SK-N-SH (cell line): ENCODE measurements at regions not wholly inside any gene's neighbourhood (a gene's known extent, or its start where the extent isn't known, plus 50 kb on each side); places are given as distances from the start of the nearest gene placed in this dataset.

Experiments used
- CTCF ChIA-PET: fragments of 300-600, 350-600 bp; formaldehyde crosslinking; extraction: SDS; loops from one replicate; lab custom pipeline; 2021; lab: Yijun Ruan, JAX
- POLR2A ChIA-PET: fragments of 350-600 bp; sonication (Branson Sonifier 250); formaldehyde crosslinking; extraction: SDS; loops from one replicate; lab custom pipeline; 2020; ENCODE audit warnings: antibody characterized with exemption, inconsistent platforms; lab: Yijun Ruan, JAX
- DNase-seq: peaks from one replicate; pipeline ENCODE4 v3.0.0; 2012
- H2AFZ ChIP-seq: fragments of 200-600 bp; sonication (generic); 2 replicates; pipeline ENCODE4 v1.8.1; 2016; ENCODE audit warnings: antibody characterized with exemption, mild to moderate bottlenecking, low read depth
- H3F3A ChIP-seq: fragments of 200-600 bp; sonication (generic); replicated peaks from 2 replicates; pipeline ENCODE3; 2016; ENCODE audit warnings: antibody characterized with exemption, mild to moderate bottlenecking; ENCODE audit not compliant: insufficient read depth
- H3K27ac ChIP-seq, 2 experiments: fragments of 200-500 bp in 1 of 2; fragments of 200-600 bp in 1 of 2; sonication (Bioruptor generic) in 1 of 2; sonication (generic), shearing (Covaris generic) in 1 of 2; 2 replicates each; pipeline versions ENCODE4 v1.5.1 to v1.6.1; 2014 to 2016; ENCODE audit warnings: low read depth in 2 of 2, inconsistent platforms in 1 of 2, low read length in 1 of 2, mild to moderate bottlenecking in 1 of 2, mixed read lengths in 1 of 2
- H3K27me3 ChIP-seq: fragments of 200-600 bp; sonication (generic), shearing (Covaris generic); 2 replicates; pipeline ENCODE4 v1.6.1; 2016; ENCODE audit warnings: mixed run types; ENCODE audit not compliant: insufficient read depth
- H3K36me3 ChIP-seq, 2 experiments: fragments of 200-500 bp in 1 of 2; fragments of 200-600 bp in 1 of 2; sonication (Bioruptor generic) in 1 of 2; sonication (generic) in 1 of 2; replicated peaks in 1 of 2; 2 replicates each; pipeline versions ENCODE3 to v1.5.1; 2014 to 2016; ENCODE audit warnings: low read length in 1 of 2, mild to moderate bottlenecking in 1 of 2; ENCODE audit not compliant: insufficient read depth in 2 of 2, control insufficient read depth in 1 of 2
- H3K4me1 ChIP-seq, 2 experiments: fragments of 200-500 bp in 1 of 2; fragments of 200-600 bp in 1 of 2; sonication (Bioruptor generic) in 1 of 2; sonication (generic), shearing (Covaris generic) in 1 of 2; 2 replicates each; pipeline versions ENCODE4 v1.5.1 to v1.6.1; 2014 to 2016; ENCODE audit warnings: low read depth in 1 of 2, low read length in 1 of 2, mixed run types in 1 of 2; ENCODE audit not compliant: insufficient read depth in 2 of 2, control insufficient read depth in 1 of 2
- H3K4me2 ChIP-seq: fragments of 200-600 bp; sonication (generic), shearing (Covaris generic); 2 replicates; pipeline ENCODE4 v1.6.1; 2017; ENCODE audit warnings: mixed run types
- H3K4me3 ChIP-seq, 2 experiments: fragments of 200-500 bp in 1 of 2; fragments of 200-600 bp in 1 of 2; sonication (Bioruptor generic) in 1 of 2; sonication (generic), shearing (Covaris generic) in 1 of 2; 2 replicates each; pipeline versions ENCODE4 v1.5.1 to v1.8.1; 2014 to 2016; ENCODE audit warnings: low read depth in 2 of 2, inconsistent platforms in 1 of 2, low read length in 1 of 2, mild to moderate bottlenecking in 1 of 2, mixed read lengths in 1 of 2, moderate library complexity in 1 of 2
- H3K79me2 ChIP-seq: fragments of 200-600 bp; sonication (generic); 2 replicates; pipeline ENCODE4 v1.8.1; 2017; ENCODE audit warnings: mild to moderate bottlenecking; ENCODE audit not compliant: insufficient read depth
- H3K9ac ChIP-seq: fragments of 200-600 bp; sonication (generic); 2 replicates; pipeline ENCODE4 v1.6.1; 2017; ENCODE audit warnings: mixed run types
- H3K9me2 ChIP-seq: fragments of 200-600 bp; sonication (generic); 2 replicates; pipeline ENCODE4 v1.6.1; 2017; ENCODE audit warnings: mixed run types
- H3K9me3 ChIP-seq: fragments of 200-600 bp; sonication (generic); 2 replicates; pipeline ENCODE4 v1.6.1; 2017; ENCODE audit warnings: mixed run types, mild to moderate bottlenecking, moderate library complexity
- H4K20me1 ChIP-seq: fragments of 200-600 bp; sonication (generic); 2 replicates; pipeline ENCODE4 v1.6.1; 2017; ENCODE audit warnings: mild to moderate bottlenecking, mixed run types; ENCODE audit not compliant: insufficient read depth
- CHD2 ChIP-seq: fragments of 150-350 bp; IDR thresholded peaks from 2 replicates; pipeline ENCODE4 v1.6.1; 2018; ENCODE audit warnings: low read length; ENCODE audit not compliant: partially characterized antibody
- ELF1 ChIP-seq: IDR thresholded peaks from 2 replicates; pipeline ENCODE4 v1.4.0; 2012
- EP300 ChIP-seq, 2 experiments: IDR thresholded peaks; 2 replicates each; pipeline versions ENCODE4 v1.4.0 to v1.6.1; 2012; ENCODE audit warnings: borderline replicate concordance in 1 of 2, low read depth in 1 of 2, low read length in 1 of 2
- EZH2phosphoT487 ChIP-seq: fragments of 200-600 bp; sonication (generic); IDR thresholded peaks from 2 replicates; pipeline ENCODE4 v1.6.1; 2017; ENCODE audit warnings: low read depth, mixed run types, mild to moderate bottlenecking, antibody characterized with exemption, moderate library complexity, borderline replicate concordance
- FOSL2 ChIP-seq: IDR thresholded peaks from 2 replicates; pipeline ENCODE4 v1.4.0; 2012; ENCODE audit warnings: low read depth, mild to moderate bottlenecking, moderate library complexity, borderline replicate concordance
- FOXJ3 ChIP-seq: sonication (generic); formaldehyde crosslinking; IDR thresholded peaks from 2 replicates; pipeline ENCODE4 v1.5.1; 2020; ENCODE audit warnings: mild to moderate bottlenecking, missing genetic modification reagents
- FOXM1 ChIP-seq: IDR thresholded peaks from 2 replicates; pipeline ENCODE4 v1.4.0; 2012; ENCODE audit warnings: low read depth, mild to moderate bottlenecking
- GABPA ChIP-seq: IDR thresholded peaks from 2 replicates; pipeline ENCODE4 v1.4.0; 2012; ENCODE audit warnings: low read depth, mild to moderate bottlenecking
- GATA2 ChIP-seq: sonication (generic); formaldehyde crosslinking; IDR thresholded peaks from 2 replicates; pipeline ENCODE4 v1.5.0; 2020; ENCODE audit warnings: mild to moderate bottlenecking, missing genetic modification reagents
- JUND ChIP-seq: IDR thresholded peaks from 2 replicates; pipeline ENCODE4 v1.4.0; 2012
- MEF2A ChIP-seq: IDR thresholded peaks from 2 replicates; pipeline ENCODE4 v1.4.0; 2012; ENCODE audit warnings: low read depth, borderline replicate concordance
- MXI1 ChIP-seq: IDR thresholded peaks from 2 replicates; pipeline ENCODE4 v1.6.1; 2012; ENCODE audit warnings: mild to moderate bottlenecking, low read depth, low read length, improper control_type of control experiment
- NFIC ChIP-seq: IDR thresholded peaks from 2 replicates; pipeline ENCODE4 v1.4.0; 2012; ENCODE audit warnings: borderline replicate concordance
- NRF1 ChIP-seq: IDR thresholded peaks from 2 replicates; pipeline ENCODE4 v1.6.1; 2012; ENCODE audit warnings: low read depth, mild to moderate bottlenecking, low read length
- RCOR1 ChIP-seq: fragments of 150-350 bp; IDR thresholded peaks from 2 replicates; pipeline ENCODE4 v1.6.1; 2017; ENCODE audit warnings: antibody characterized with exemption, low read length
- RXRA ChIP-seq: IDR thresholded peaks from 2 replicates; pipeline ENCODE4 v1.4.0; 2012; ENCODE audit warnings: low read depth, mild to moderate bottlenecking, borderline replicate concordance
- SIN3A ChIP-seq: IDR thresholded peaks from 2 replicates; pipeline ENCODE4 v1.6.1; 2012; ENCODE audit warnings: low read depth, mild to moderate bottlenecking, low read length, moderate library complexity, borderline replicate concordance
- SMC3 ChIP-seq: IDR thresholded peaks from 2 replicates; pipeline ENCODE4 v1.6.1; 2012; ENCODE audit warnings: low read depth, low read length, improper control_type of control experiment
- TAF1 ChIP-seq: IDR thresholded peaks from 2 replicates; pipeline ENCODE4 v1.6.1; 2012; ENCODE audit warnings: low read depth, mild to moderate bottlenecking, low read length, moderate library complexity, borderline replicate concordance
- TCF12 ChIP-seq: IDR thresholded peaks from 2 replicates; pipeline ENCODE4 v1.4.0; 2012
- WGBS: methylation state at CpG from one replicate; pipeline ENCODE4 v1.1.6; 2017; ENCODE audit warnings: low lambda C conversion rate; 5-methylcytosine and 5-hydroxymethylcytosine counted together
- TF ChIP-seq, protein P1 (sequence below): IDR thresholded peaks from 2 replicates; pipeline ENCODE4; 2012
- TF ChIP-seq, protein P2 (sequence below): fragments of 150-350 bp; IDR thresholded peaks from 2 replicates; pipeline ENCODE4 v1.6.1; 2016; ENCODE audit warnings: mild to moderate bottlenecking, low read depth, low read length
- TF ChIP-seq, protein P3 (sequence below): IDR thresholded peaks from 2 replicates; pipeline ENCODE4 v1.4.0; 2012; ENCODE audit warnings: low read depth, borderline replicate concordance
- TF ChIP-seq, protein P4 (sequence below): IDR thresholded peaks from 2 replicates; pipeline ENCODE4 v1.4.0; 2012; ENCODE audit warnings: low read depth, borderline replicate concordance

DNA sequence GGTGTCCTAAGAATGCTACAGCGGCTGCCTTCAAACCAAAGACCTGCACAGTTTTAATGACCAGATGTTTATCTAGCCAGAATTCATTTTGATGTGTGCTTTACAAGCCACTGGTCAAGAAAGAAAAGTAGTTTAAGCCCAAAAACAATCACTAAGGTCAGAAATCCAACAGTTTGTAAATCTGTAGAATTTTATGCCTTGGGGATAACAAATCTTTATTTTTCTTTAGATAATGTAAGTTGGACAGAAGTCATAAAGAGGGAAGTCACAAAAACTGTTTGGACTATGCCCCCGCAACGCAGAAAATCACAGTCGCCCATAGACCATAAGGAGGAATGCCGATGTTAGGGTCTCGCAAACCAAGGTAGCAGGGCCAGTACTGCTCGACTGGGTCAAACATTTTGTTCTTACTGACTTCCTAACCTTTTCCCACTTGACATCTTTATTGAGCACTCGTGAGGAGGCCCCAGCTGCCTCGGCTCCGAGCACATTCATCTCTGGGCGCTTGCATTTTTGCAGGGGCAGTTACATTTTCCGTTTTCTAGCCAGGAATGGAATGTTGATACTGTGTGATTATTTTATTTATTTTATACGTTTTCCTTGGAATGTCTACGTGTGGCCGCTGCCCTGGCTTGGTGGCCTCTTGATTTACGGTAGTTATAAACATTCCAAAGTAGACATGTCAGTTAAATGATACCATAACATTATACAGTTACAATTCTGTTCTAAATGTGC, 56.7 kb upstream of the APCDD1L start:
- H3K79me2 ChIP-seq = no peaks in the 10 kb centered on the region
- no peaks in the 10 kb centered on the region for H3K9me2 ChIP-seq
- H3K9ac ChIP-seq = no peak overlapping the region
- CTCF ChIA-PET = interaction anchor here (1.1 to 1.3 kb wide), 2 partner anchors 17 to 75 kb away, joined by 3 read pairs; no protein-coding TSS in a partner anchor
- no peak for TF ChIP-seq EZH2phosphoT487
- TF ChIP-seq JUND = no peak
- TF ChIP-seq, protein P1, sequence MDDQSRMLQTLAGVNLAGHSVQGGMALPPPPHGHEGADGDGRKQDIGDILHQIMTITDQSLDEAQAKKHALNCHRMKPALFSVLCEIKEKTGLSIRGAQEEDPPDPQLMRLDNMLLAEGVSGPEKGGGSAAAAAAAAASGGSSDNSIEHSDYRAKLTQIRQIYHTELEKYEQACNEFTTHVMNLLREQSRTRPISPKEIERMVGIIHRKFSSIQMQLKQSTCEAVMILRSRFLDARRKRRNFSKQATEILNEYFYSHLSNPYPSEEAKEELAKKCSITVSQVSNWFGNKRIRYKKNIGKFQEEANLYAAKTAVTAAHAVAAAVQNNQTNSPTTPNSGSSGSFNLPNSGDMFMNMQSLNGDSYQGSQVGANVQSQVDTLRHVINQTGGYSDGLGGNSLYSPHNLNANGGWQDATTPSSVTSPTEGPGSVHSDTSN = no peak
- TF ChIP-seq FOXM1 = no peak
- TF ChIP-seq RXRA = no peak
- TF ChIP-seq CHD2 = no peak
- TF ChIP-seq TAF1 = 0 out of 2 replicates have a peak, but pooled peaks have one; percentile 4
- TF ChIP-seq, protein P2, sequence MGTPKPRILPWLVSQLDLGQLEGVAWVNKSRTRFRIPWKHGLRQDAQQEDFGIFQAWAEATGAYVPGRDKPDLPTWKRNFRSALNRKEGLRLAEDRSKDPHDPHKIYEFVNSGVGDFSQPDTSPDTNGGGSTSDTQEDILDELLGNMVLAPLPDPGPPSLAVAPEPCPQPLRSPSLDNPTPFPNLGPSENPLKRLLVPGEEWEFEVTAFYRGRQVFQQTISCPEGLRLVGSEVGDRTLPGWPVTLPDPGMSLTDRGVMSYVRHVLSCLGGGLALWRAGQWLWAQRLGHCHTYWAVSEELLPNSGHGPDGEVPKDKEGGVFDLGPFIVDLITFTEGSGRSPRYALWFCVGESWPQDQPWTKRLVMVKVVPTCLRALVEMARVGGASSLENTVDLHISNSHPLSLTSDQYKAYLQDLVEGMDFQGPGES = no peak
- TF ChIP-seq RCOR1 = no peak
- no peak for TF ChIP-seq NFIC
- TF ChIP-seq GABPA = no peak
- TF ChIP-seq, protein P3, sequence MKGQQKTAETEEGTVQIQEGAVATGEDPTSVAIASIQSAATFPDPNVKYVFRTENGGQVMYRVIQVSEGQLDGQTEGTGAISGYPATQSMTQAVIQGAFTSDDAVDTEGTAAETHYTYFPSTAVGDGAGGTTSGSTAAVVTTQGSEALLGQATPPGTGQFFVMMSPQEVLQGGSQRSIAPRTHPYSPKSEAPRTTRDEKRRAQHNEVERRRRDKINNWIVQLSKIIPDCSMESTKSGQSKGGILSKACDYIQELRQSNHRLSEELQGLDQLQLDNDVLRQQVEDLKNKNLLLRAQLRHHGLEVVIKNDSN = no peak
- no peak for TF ChIP-seq NRF1
- no peak for TF ChIP-seq FOSL2
- TF ChIP-seq SIN3A = no peak
- TF ChIP-seq MXI1 = no peak
- TF ChIP-seq EP300 (IDR thresholded peaks at IDR 0.05; ENCODE audit: borderline replicate concordance in 1 of 2, low read depth in 1 of 2, low read length in 1 of 2) = peak in 1 of 2 experiments; percentile 36; a peak in 1 of 4 replicates
- TF ChIP-seq GATA2 (CRISPR knock-in tag) = peak; percentile 25; the same call in 1 of the 2 replicates
- TF ChIP-seq FOXJ3 (CRISPR knock-in tag) = no peak
- TF ChIP-seq MEF2A = no peak
- no peak for TF ChIP-seq TCF12
- TF ChIP-seq, protein P4, sequence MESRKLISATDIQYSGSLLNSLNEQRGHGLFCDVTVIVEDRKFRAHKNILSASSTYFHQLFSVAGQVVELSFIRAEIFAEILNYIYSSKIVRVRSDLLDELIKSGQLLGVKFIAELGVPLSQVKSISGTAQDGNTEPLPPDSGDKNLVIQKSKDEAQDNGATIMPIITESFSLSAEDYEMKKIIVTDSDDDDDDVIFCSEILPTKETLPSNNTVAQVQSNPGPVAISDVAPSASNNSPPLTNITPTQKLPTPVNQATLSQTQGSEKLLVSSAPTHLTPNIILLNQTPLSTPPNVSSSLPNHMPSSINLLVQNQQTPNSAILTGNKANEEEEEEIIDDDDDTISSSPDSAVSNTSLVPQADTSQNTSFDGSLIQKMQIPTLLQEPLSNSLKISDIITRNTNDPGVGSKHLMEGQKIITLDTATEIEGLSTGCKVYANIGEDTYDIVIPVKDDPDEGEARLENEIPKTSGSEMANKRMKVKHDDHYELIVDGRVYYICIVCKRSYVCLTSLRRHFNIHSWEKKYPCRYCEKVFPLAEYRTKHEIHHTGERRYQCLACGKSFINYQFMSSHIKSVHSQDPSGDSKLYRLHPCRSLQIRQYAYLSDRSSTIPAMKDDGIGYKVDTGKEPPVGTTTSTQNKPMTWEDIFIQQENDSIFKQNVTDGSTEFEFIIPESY = no peak
- TF ChIP-seq SMC3 = no peak
- no peak for TF ChIP-seq ELF1
- no peaks in the 10 kb centered on the region for H4K20me1 ChIP-seq
- POLR2A ChIA-PET = no interaction called here
- no peaks in the 10 kb centered on the region for H3K27me3 ChIP-seq
- peak overlapping the region; percentile 29 to 76 for H3K27ac ChIP-seq
- WGBS = 77% methylated on average over 16 of the region's 16 CpGs
- no peaks in the 10 kb centered on the region for H3F3A ChIP-seq
- peaks cover 0 to 31% of the 10 kb centered on the region in 2 experiments; a peak in 2 of 4 replicates for H3K4me1 ChIP-seq
- no peaks in the 10 kb centered on the region for H3K36me3 ChIP-seq
- H3K4me3 ChIP-seq = no peak overlapping the region
- H2AFZ ChIP-seq = no peak overlapping the region; the same call in 1 of the 2 replicates
- H3K9me3 ChIP-seq = no peaks in the 10 kb centered on the region
- no peak for DNase-seq
- no peak overlapping the region for H3K4me2 ChIP-seq
